ENCODE measurements at regions not wholly inside any gene's neighbourhood (a gene's known extent, or its start where the extent isn't known, plus 50 kb on each side); places are given as distances from the start of the nearest gene placed in this dataset.

DNA sequence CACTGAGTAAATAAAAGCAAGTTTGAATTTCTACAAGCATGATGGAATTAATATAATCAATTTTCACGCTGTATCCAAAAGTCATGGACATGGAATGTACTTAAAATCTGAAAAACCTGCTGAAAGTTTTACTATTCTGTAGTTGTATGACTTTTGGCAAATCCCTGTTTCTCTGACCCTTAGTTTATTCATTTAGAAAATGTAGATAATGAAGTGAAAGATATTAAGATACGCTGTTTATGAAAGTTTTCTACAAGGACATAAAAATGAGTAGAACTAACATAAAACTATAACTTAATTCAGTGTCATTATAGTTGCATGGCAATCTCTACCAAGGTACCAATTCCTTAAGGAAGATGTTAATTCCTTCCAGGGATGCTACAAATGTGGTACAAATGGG, 363.2 kb upstream of the MPDZ start:
- 92 to 96% (median 95%) methylated on average over 2 of the region's 2 CpGs for WGBS, 5 donors
- DNase-seq, result no peak
- intact Hi-C loops (cut with DNase I; ENCODE audit: low total_unique reads), result no loop called here
- Histone ChIP-seq H3K4me3 (no peak overlapping the region), H3K36me3 (no peaks in the 10 kb centered on the region), H3K27me3 (no peaks in the 10 kb centered on the region), H3K9me3 (no peaks in the 10 kb centered on the region), H3K27ac (no peak overlapping the region), H3K4me1 (no peaks in the 10 kb centered on the region)
- TF ChIP-seq EP300 (IDR thresholded peaks at IDR 0.05) (no peak), CTCF (IDR thresholded peaks at IDR 0.05) (no peak), POLR2A (IDR thresholded peaks at IDR 0.05) (no peak), POLR2AphosphoS5 (IDR thresholded peaks at IDR 0.05) (no peak)

DNA sequence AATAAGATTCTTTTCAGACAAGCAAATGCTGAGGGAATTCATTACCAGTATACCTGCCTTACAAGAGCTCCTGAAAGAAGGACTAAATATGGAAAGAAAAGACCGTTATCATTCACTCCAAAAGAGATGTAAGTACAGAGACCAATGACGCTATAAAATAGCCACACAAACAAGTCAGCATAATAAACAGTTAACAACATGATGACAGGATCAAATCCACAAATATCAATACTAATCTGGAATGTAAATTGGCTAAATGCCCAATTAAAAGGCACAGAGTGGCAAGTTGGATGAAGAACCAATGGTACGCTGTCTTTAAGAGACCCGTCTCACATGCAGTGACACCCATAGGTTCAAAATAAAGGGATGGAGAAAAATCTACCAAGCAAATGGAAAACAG, 349.6 kb upstream of the MPDZ start:
- intact Hi-C loops (cut with DNase I; ENCODE audit: low total_unique reads), result no loop called here
- WGBS, 5 donors, result 81 to 96% (median 89%) methylated on average over 4 of the region's 4 CpGs
- no peaks in the 10 kb centered on the region for H3K27me3 ChIP-seq
- H3K27ac ChIP-seq, result no peak overlapping the region
- no peak overlapping the region for H3K4me3 ChIP-seq
- peaks cover 0 to 9% (median 2%) of the 10 kb centered on the region in 4 donors for H3K9me3 ChIP-seq
- DNase-seq, result no peak
- H3K36me3 ChIP-seq, result no peaks in the 10 kb centered on the region
- no peaks in the 10 kb centered on the region for H3K4me1 ChIP-seq
- TF ChIP-seq POLR2AphosphoS5 (IDR thresholded peaks at IDR 0.05), result no peak
- no peak for TF ChIP-seq POLR2A (IDR thresholded peaks at IDR 0.05)
- no peak for TF ChIP-seq CTCF (IDR thresholded peaks at IDR 0.05)
- no peak for TF ChIP-seq EP300 (IDR thresholded peaks at IDR 0.05)

DNA sequence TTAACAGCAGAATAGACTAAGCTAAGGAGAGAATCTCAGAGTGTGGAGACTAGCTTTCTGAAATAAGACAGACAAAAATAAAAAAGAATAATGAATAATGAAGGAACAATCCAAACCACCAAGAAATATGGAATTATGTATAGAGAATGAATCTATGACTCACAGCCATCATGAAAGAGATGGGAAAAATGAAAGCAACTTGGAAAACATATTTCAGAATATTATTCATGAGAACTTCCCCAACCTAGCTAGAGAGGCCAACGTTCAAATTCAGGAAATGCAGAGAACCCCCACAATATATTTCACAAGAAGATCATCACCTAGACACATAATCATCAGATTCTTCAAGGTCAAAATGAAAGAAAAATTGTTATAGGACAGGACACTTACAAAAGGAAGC, 349.0 kb upstream of the MPDZ start:
- 63 to 79% (median 77%) methylated on average over 1 of the region's 1 CpG for WGBS, 5 donors

DNA sequence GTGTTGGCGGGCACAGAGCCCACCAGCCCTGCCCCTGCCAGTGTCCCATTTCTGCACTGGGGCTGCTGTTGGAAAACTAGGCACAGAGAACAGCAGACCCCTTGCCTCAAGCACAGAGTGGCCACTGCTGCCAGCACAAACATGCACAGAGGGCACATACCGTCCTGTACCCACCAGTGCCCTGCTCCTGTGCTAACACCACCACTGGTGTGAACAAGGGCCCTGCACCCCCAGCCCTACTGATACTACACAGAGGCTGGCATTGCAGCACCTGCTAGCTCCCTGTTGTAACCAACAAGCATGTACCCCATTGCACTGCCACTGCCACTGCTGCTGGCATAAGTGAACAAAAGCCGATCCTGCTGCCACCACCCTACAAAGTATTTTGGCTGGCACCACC, 348.0 kb upstream of the MPDZ start:
- intact Hi-C loops (cut with DNase I; ENCODE audit: low total_unique reads), result no loop called here

More for the DNA sequence above, 349.0 kb upstream of the MPDZ start:
- H3K4me1 ChIP-seq, result no peaks in the 10 kb centered on the region
- H3K27ac ChIP-seq, result no peak overlapping the region
- no peaks in the 10 kb centered on the region for H3K36me3 ChIP-seq
- H3K27me3 ChIP-seq, result no peaks in the 10 kb centered on the region
- no peak for TF ChIP-seq POLR2A (IDR thresholded peaks at IDR 0.05)
- no peak for TF ChIP-seq EP300 (IDR thresholded peaks at IDR 0.05)
- no peak for TF ChIP-seq CTCF (IDR thresholded peaks at IDR 0.05)
- no peak for TF ChIP-seq POLR2AphosphoS5 (IDR thresholded peaks at IDR 0.05)
- DNase-seq, result no peak
- intact Hi-C loops (cut with DNase I; ENCODE audit: low total_unique reads), result no loop called here
- H3K9me3 ChIP-seq, result peaks cover 0 to 9% (median 2%) of the 10 kb centered on the region in 4 donors
- H3K4me3 ChIP-seq, result no peak overlapping the region

More for the DNA sequence above, 348.0 kb upstream of the MPDZ start:
- no peak for TF ChIP-seq POLR2A (IDR thresholded peaks at IDR 0.05)
- TF ChIP-seq EP300 (IDR thresholded peaks at IDR 0.05), result no peak
- no peak for TF ChIP-seq CTCF (IDR thresholded peaks at IDR 0.05)
- TF ChIP-seq POLR2AphosphoS5 (IDR thresholded peaks at IDR 0.05), result no peak
- Histone ChIP-seq H3K27me3 (no peaks in the 10 kb centered on the region), H3K4me3 (no peak overlapping the region), H3K9me3 (peaks cover 0 to 9% (median 2%) of the 10 kb centered on the region in 4 donors), H3K4me1 (no peaks in the 10 kb centered on the region), H3K27ac (no peak overlapping the region), H3K36me3 (no peaks in the 10 kb centered on the region)
- DNase-seq, result no peak
- 95 to 100% (median 96%) methylated on average over 1 to 3 of the region's 3 CpGs for WGBS, 5 donors

Data from stomach (tissue), 8 donors.